Suprapubic skin (tissue), 3 donors: ENCODE measurements at regions not wholly inside any gene's neighbourhood (a gene's known extent, or its start where the extent isn't known, plus 50 kb on each side); places are given as distances from the start of the nearest gene placed in this dataset.

ENCODE experiments used
- CTCF ChIP-seq, 2 donors: fragments of 200-600 bp in 1 of 2; fragments of 450-650 bp in 1 of 2; sonication (generic) in 1 of 2; IDR thresholded peaks; one replicate each; pipeline ENCODE4 v1.5.1; 2016 to 2019; ENCODE audit warnings: antibody characterized with exemption in 2 of 2, mild to moderate bottlenecking in 1 of 2, moderate library complexity in 1 of 2
- EP300 ChIP-seq: sonication (generic); formaldehyde crosslinking; IDR thresholded peaks from one replicate; pipeline ENCODE4 v1.6.1; 2017; ENCODE audit warnings: antibody characterized with exemption
- POLR2A ChIP-seq, 2 donors: fragments of 450-650 bp; IDR thresholded peaks; one replicate each; pipeline ENCODE4 v1.6.1; 2017; ENCODE audit warnings: antibody characterized with exemption in 2 of 2, mild to moderate bottlenecking in 2 of 2, moderate library complexity in 2 of 2

GRCh38 chr17:59479141-59479540 is 86.3 kb upstream of the DHX40 start:
- TF ChIP-seq CTCF (IDR thresholded peaks at IDR 0.05): no peak
- no peak for TF ChIP-seq POLR2A (IDR thresholded peaks at IDR 0.05)
- TF ChIP-seq EP300: no peak
